H9 (cell line): ENCODE measurements at regions not wholly inside any gene's neighbourhood (a gene's known extent, or its start where the extent isn't known, plus 50 kb on each side); places are given as distances from the start of the nearest gene placed in this dataset.

Experiments used
- DNase-seq: peaks from one replicate; pipeline ENCODE4 v3.0.0-alpha.2; 2017
- H2AFZ ChIP-seq: one replicate; pipeline ENCODE4 v1.6.1; 2013; ENCODE audit warnings: mild to moderate bottlenecking, low read length, control low read depth, moderate library complexity
- H2AK5ac ChIP-seq: 2 replicates; pipeline ENCODE4 v1.6.1; 2013; ENCODE audit warnings: low read length, control low read depth, mixed read lengths; ENCODE audit not compliant: insufficient read length
- H2BK120ac ChIP-seq: one replicate; pipeline ENCODE4 v1.6.1; 2013; ENCODE audit warnings: low read depth, mild to moderate bottlenecking, low read length, control low read depth, inconsistent platforms; ENCODE audit not compliant: poor library complexity, severe bottlenecking
- H2BK12ac ChIP-seq: 2 replicates; pipeline ENCODE4 v1.6.1; 2013; ENCODE audit warnings: low read length, control low read depth, mixed read lengths, low read depth; ENCODE audit not compliant: insufficient read length
- H2BK15ac ChIP-seq: 2 replicates; pipeline ENCODE4 v1.6.1; 2013; ENCODE audit warnings: low read depth, low read length, control low read depth
- H2BK20ac ChIP-seq: one replicate; pipeline ENCODE4 v1.6.1; 2013; ENCODE audit warnings: low read depth, mild to moderate bottlenecking, low read length, control low read depth, inconsistent platforms; ENCODE audit not compliant: poor library complexity, severe bottlenecking
- H2BK5ac ChIP-seq: 2 replicates; pipeline ENCODE4 v1.6.1; 2013; ENCODE audit warnings: low read length, control low read depth, mixed read lengths; ENCODE audit not compliant: insufficient read length
- H3K14ac ChIP-seq: 2 replicates; pipeline ENCODE4 v1.6.1; 2013; ENCODE audit warnings: low read length, control low read depth; ENCODE audit not compliant: insufficient read depth
- H3K18ac ChIP-seq: 2 replicates; pipeline ENCODE4 v1.6.1; 2013; ENCODE audit warnings: low read depth, mild to moderate bottlenecking, mixed read lengths, low read length, control low read depth; ENCODE audit not compliant: insufficient read length
- H3K23ac ChIP-seq: 2 replicates; pipeline ENCODE4 v1.6.1; 2013; ENCODE audit warnings: low read length, control low read depth, mixed read lengths, low read depth; ENCODE audit not compliant: insufficient read length
- H3K23me2 ChIP-seq: 2 replicates; pipeline ENCODE4 v1.6.1; 2013; ENCODE audit warnings: low read depth, mild to moderate bottlenecking, mixed read lengths, low read length, control low read depth; ENCODE audit not compliant: insufficient read length, poor library complexity, severe bottlenecking
- H3K27ac ChIP-seq: 2 replicates; pipeline ENCODE4 v1.5.1; 2013; ENCODE audit warnings: low read length, control low read depth, mixed read lengths, low read depth; ENCODE audit not compliant: insufficient read length
- H3K27me3 ChIP-seq: 2 replicates; pipeline ENCODE4 v1.6.1; 2013; ENCODE audit warnings: low read length, control low read depth, inconsistent platforms; ENCODE audit not compliant: insufficient read depth
- H3K4ac ChIP-seq: 2 replicates; pipeline ENCODE4 v1.6.1; 2013; ENCODE audit warnings: low read depth, mild to moderate bottlenecking, control low read depth, inconsistent platforms, low read length, moderate library complexity
- H3K4me1 ChIP-seq: 2 replicates; pipeline ENCODE4 v1.6.1; 2013; ENCODE audit warnings: low read length, control low read depth, inconsistent platforms; ENCODE audit not compliant: insufficient read depth
- H3K4me2 ChIP-seq: 2 replicates; pipeline ENCODE4 v1.6.1; 2013; ENCODE audit warnings: low read length, control low read depth, mixed read lengths; ENCODE audit not compliant: insufficient read length, insufficient read depth
- H3K56ac ChIP-seq: 2 replicates; pipeline ENCODE4 v1.6.1; 2013; ENCODE audit warnings: low read depth, mild to moderate bottlenecking, mixed read lengths, low read length, control low read depth; ENCODE audit not compliant: insufficient read length
- H3K79me1 ChIP-seq: 2 replicates; pipeline ENCODE4 v1.6.1; 2013; ENCODE audit warnings: low read depth, mild to moderate bottlenecking, moderate library complexity, low read length, control low read depth, inconsistent platforms; ENCODE audit not compliant: insufficient read depth, poor library complexity, severe bottlenecking
- H3K79me2 ChIP-seq: 2 replicates; pipeline ENCODE4 v1.6.1; 2013; ENCODE audit warnings: low read length, control low read depth, inconsistent platforms; ENCODE audit not compliant: insufficient read depth
- H3K9ac ChIP-seq: 2 replicates; pipeline ENCODE4 v1.6.1; 2013; ENCODE audit warnings: low read length, control low read depth, mixed read lengths; ENCODE audit not compliant: insufficient read length; ENCODE audit errors: extremely low read depth
- H3K9me3 ChIP-seq: one replicate; pipeline ENCODE4 v1.6.1; 2013; ENCODE audit warnings: low read depth, low read length, inconsistent platforms; ENCODE audit not compliant: control insufficient read depth
- H3T11ph ChIP-seq: one replicate; pipeline ENCODE4 v1.6.1; 2013; ENCODE audit warnings: mild to moderate bottlenecking, low read length, control low read depth, inconsistent platforms
- H4K20me1 ChIP-seq: one replicate; pipeline ENCODE4 v1.6.1; 2013; ENCODE audit not compliant: control insufficient read depth, insufficient read length, insufficient read depth
- H4K5ac ChIP-seq: 2 replicates; pipeline ENCODE4 v1.6.1; 2013; ENCODE audit warnings: low read depth, mild to moderate bottlenecking, mixed read lengths, low read length, control low read depth; ENCODE audit not compliant: insufficient read length
- H4K8ac ChIP-seq: replicated peaks from 2 replicates; pipeline ENCODE4 v1.6.1; 2013; ENCODE audit warnings: low read length, control low read depth, mixed read lengths, low read depth; ENCODE audit not compliant: insufficient read length
- H4K91ac ChIP-seq: 2 replicates; pipeline ENCODE4 v1.6.1; 2013; ENCODE audit warnings: low read depth, mild to moderate bottlenecking, moderate library complexity, mixed read lengths, low read length, control low read depth; ENCODE audit not compliant: insufficient read length
- H3K27ac Mint-ChIP-seq, 3 experiments: 2 replicates in 2 of 3; 3 replicates in 1 of 3; pipeline ENCODE4 v1.8.0; 2020 to 2021; ENCODE audit warnings: mixed read lengths in 3 of 3, mild to moderate bottlenecking in 1 of 3, moderate library complexity in 1 of 3
- H3K27me3 Mint-ChIP-seq: 2 replicates; pipeline ENCODE4 v1.8.0; 2021; ENCODE audit warnings: low read depth, mild to moderate bottlenecking, moderate library complexity, mixed read lengths
- H3K36me3 Mint-ChIP-seq, 3 experiments: 2 replicates in 2 of 3; 3 replicates in 1 of 3; pipeline ENCODE4 v1.8.0; 2020 to 2021; ENCODE audit warnings: low read depth in 3 of 3, mixed read lengths in 3 of 3; ENCODE audit not compliant: insufficient read depth in 1 of 3
- H3K4me1 Mint-ChIP-seq, 2 experiments: 2 replicates each; pipeline ENCODE4 v1.8.0; 2020; ENCODE audit warnings: mixed read lengths in 2 of 2
- H3K4me3 Mint-ChIP-seq, 2 experiments: 2 replicates in 1 of 2; 3 replicates in 1 of 2; pipeline ENCODE4 v1.8.0; 2020 to 2021; ENCODE audit warnings: mild to moderate bottlenecking in 2 of 2, mixed read lengths in 2 of 2, moderate library complexity in 1 of 2
- H3K9me3 Mint-ChIP-seq, 2 experiments: 2 replicates in 1 of 2; 3 replicates in 1 of 2; pipeline ENCODE4 v1.8.0; 2020; ENCODE audit warnings: mild to moderate bottlenecking in 2 of 2, mixed read lengths in 2 of 2, moderate library complexity in 1 of 2
- WGBS: extraction: QIAGEN DNeasy Blood & Tissue Kit; methylation state at CpG from one replicate; pipeline ENCODE4 v1.1.7; 2013; ENCODE audit warnings: missing lambda C conversion rate, low lambda C conversion rate, mixed read lengths; ENCODE audit not compliant: insufficient read length; ENCODE audit errors: extremely low coverage; 5-methylcytosine and 5-hydroxymethylcytosine counted together
- TF ChIP-seq, protein P1 (sequence below): fragments of 200-600 bp; sonication (generic); conservative IDR thresholded peaks from 3 replicates; pipeline ENCODE4 v1.8.0; 2021; ENCODE audit warnings: antibody characterized with exemption, mild to moderate bottlenecking

DNA sequence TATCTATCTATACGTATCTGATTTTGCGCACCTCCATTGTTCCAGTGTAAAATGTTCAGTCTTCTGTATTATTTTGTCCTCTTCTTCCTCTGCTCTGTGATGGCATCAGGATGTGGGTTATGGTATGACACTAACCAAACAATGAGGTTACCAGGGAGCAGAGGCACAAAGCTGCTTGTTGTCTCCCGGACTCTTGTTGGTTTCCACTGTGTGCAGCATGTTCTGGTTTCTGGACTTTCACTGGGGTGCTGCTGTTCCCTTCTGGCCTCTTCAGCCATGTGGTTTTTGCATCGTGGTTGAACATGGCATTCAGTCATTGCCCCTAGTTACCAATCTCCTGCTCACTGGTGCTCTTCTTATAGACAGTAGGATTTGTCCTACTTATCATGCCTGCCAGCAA lies 665.9 kb downstream of the CBLN2 start:
- no peaks in the 10 kb centered on the region for H3K9me3 ChIP-seq
- no peaks in the 10 kb centered on the region for H3K79me2 ChIP-seq
- no peak overlapping the region for H2BK15ac ChIP-seq
- no peak overlapping the region for H3K23ac ChIP-seq
- no peak overlapping the region for H2AK5ac ChIP-seq
- H4K91ac ChIP-seq, result no peak overlapping the region
- no peaks in the 10 kb centered on the region for H3K36me3 Mint-ChIP-seq
- H2BK120ac ChIP-seq, result no peak overlapping the region
- no peak overlapping the region for H3K4ac ChIP-seq
- H3K56ac ChIP-seq, result no peak overlapping the region
- H3K14ac ChIP-seq, result no peak overlapping the region
- no peaks in the 10 kb centered on the region for H3K9me3 Mint-ChIP-seq
- H3K4me1 Mint-ChIP-seq, result no peaks in the 10 kb centered on the region
- no peaks in the 10 kb centered on the region for H3K27me3 ChIP-seq
- no peak overlapping the region for H3K18ac ChIP-seq
- no peak overlapping the region; a peak in 1 of 7 replicates for H3K27ac Mint-ChIP-seq
- H4K5ac ChIP-seq, result no peak overlapping the region
- H3K79me1 ChIP-seq, result no peaks in the 10 kb centered on the region
- H2BK5ac ChIP-seq, result no peak overlapping the region
- H3T11ph ChIP-seq, result no peak overlapping the region
- H2BK20ac ChIP-seq, result no peak overlapping the region
- H3K9ac ChIP-seq, result no peak overlapping the region
- no peak overlapping the region for H3K4me3 Mint-ChIP-seq
- no peak overlapping the region for H3K27ac ChIP-seq
- no peaks in the 10 kb centered on the region for H3K23me2 ChIP-seq
- H2AFZ ChIP-seq, result no peak overlapping the region
- DNase-seq, result no peak
- no peaks in the 10 kb centered on the region for H4K20me1 ChIP-seq
- no peak overlapping the region for H4K8ac ChIP-seq
- no CpG with 5 or more reads among the region's 4 CpGs for WGBS
- H3K27me3 Mint-ChIP-seq, result no peaks in the 10 kb centered on the region
- no peak overlapping the region for H3K4me2 ChIP-seq
- TF ChIP-seq, protein P1, sequence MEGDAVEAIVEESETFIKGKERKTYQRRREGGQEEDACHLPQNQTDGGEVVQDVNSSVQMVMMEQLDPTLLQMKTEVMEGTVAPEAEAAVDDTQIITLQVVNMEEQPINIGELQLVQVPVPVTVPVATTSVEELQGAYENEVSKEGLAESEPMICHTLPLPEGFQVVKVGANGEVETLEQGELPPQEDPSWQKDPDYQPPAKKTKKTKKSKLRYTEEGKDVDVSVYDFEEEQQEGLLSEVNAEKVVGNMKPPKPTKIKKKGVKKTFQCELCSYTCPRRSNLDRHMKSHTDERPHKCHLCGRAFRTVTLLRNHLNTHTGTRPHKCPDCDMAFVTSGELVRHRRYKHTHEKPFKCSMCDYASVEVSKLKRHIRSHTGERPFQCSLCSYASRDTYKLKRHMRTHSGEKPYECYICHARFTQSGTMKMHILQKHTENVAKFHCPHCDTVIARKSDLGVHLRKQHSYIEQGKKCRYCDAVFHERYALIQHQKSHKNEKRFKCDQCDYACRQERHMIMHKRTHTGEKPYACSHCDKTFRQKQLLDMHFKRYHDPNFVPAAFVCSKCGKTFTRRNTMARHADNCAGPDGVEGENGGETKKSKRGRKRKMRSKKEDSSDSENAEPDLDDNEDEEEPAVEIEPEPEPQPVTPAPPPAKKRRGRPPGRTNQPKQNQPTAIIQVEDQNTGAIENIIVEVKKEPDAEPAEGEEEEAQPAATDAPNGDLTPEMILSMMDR, result no peak
- H2BK12ac ChIP-seq, result no peak overlapping the region
- H3K4me1 ChIP-seq, result no peaks in the 10 kb centered on the region
